Astrocyte (in vitro differentiated cells and primary cell): ENCODE measurements at regions not wholly inside any gene's neighbourhood (a gene's known extent, or its start where the extent isn't known, plus 50 kb on each side); places are given as distances from the start of the nearest gene placed in this dataset.
A peak's percentile ranks its signal among the peaks of the same experiment; 100 is the strongest.

ENCODE experiments used
- DNase-seq: peaks from one replicate; pipeline ENCODE4 v3.0.0-alpha.2; 2010; ENCODE audit warnings: low read depth
- FAIRE-seq: peaks from 2 replicates; lab custom pipeline; 2011; peaks lifted over from hg19 to GRCh38; lab: Jason Lieb, UNC
- H2AFZ ChIP-seq: 2 replicates; pipeline ENCODE4 v1.6.0; 2012; ENCODE audit warnings: low read depth, low read length, inconsistent platforms
- H3K27ac ChIP-seq: 2 replicates; pipeline ENCODE4 v1.5.1; 2011; ENCODE audit warnings: low read depth, low read length, inconsistent platforms
- H3K27me3 ChIP-seq: 2 replicates; pipeline ENCODE4 v1.6.0; 2011; ENCODE audit warnings: low read length, inconsistent platforms; ENCODE audit not compliant: insufficient read depth
- H3K36me3 ChIP-seq: 2 replicates; pipeline ENCODE4 v1.5.1; 2011; ENCODE audit warnings: low read length, inconsistent platforms; ENCODE audit not compliant: insufficient read depth
- H3K4me1 ChIP-seq: 2 replicates; pipeline ENCODE4 v1.5.1; 2011; ENCODE audit warnings: low read length, inconsistent platforms; ENCODE audit not compliant: insufficient read depth
- H3K4me2 ChIP-seq: 2 replicates; pipeline ENCODE4 v1.6.0; 2012; ENCODE audit warnings: low read length, inconsistent platforms
- H3K4me3 ChIP-seq: 2 replicates; pipeline ENCODE4 v1.5.1; 2011; ENCODE audit warnings: low read depth, mild to moderate bottlenecking, low read length, inconsistent platforms; ENCODE audit not compliant: insufficient read depth
- H3K79me2 ChIP-seq: 2 replicates; pipeline ENCODE4 v1.6.0; 2012; ENCODE audit warnings: mild to moderate bottlenecking, low read length, inconsistent platforms; ENCODE audit not compliant: insufficient read depth
- H3K9ac ChIP-seq: 2 replicates; pipeline ENCODE4 v1.6.0; 2012; ENCODE audit warnings: mild to moderate bottlenecking, low read length, inconsistent platforms
- H3K9me3 ChIP-seq: 2 replicates; pipeline ENCODE4 v1.5.1; 2012; ENCODE audit warnings: low read depth, mild to moderate bottlenecking, low read length, inconsistent platforms; ENCODE audit not compliant: insufficient read depth
- H4K20me1 ChIP-seq: 2 replicates; pipeline ENCODE4 v1.6.0; 2012; ENCODE audit warnings: low read length, inconsistent platforms; ENCODE audit not compliant: insufficient read depth
- H3K27ac Mint-ChIP-seq: one replicate; pipeline ENCODE4 v1.8.0; 2021; ENCODE audit warnings: mild to moderate bottlenecking, mixed read lengths; ENCODE audit not compliant: unreplicated experiment
- H3K27me3 Mint-ChIP-seq: one replicate; pipeline ENCODE4 v1.8.0; 2021; ENCODE audit warnings: low read depth, mixed read lengths; ENCODE audit not compliant: unreplicated experiment
- H3K36me3 Mint-ChIP-seq: one replicate; pipeline ENCODE4 v1.8.0; 2021; ENCODE audit warnings: low read depth, mixed read lengths; ENCODE audit not compliant: unreplicated experiment
- H3K4me1 Mint-ChIP-seq: one replicate; pipeline ENCODE4 v1.8.0; 2021; ENCODE audit warnings: low read depth, mixed read lengths; ENCODE audit not compliant: unreplicated experiment
- H3K4me3 Mint-ChIP-seq: one replicate; pipeline ENCODE4 v1.8.0; 2021; ENCODE audit warnings: mild to moderate bottlenecking, moderate library complexity, mixed read lengths; ENCODE audit not compliant: unreplicated experiment
- H3K9me3 Mint-ChIP-seq: one replicate; pipeline ENCODE4 v1.8.0; 2021; ENCODE audit warnings: mild to moderate bottlenecking, mixed read lengths; ENCODE audit not compliant: unreplicated experiment
- EZH2 ChIP-seq: IDR thresholded peaks from 2 replicates; pipeline ENCODE4 v1.6.1; 2012; ENCODE audit warnings: mild to moderate bottlenecking, low read length, inconsistent platforms; ENCODE audit not compliant: insufficient read depth
- TF ChIP-seq, protein P1 (sequence below): IDR thresholded peaks from 2 replicates; pipeline ENCODE4 v1.5.1; 2011; ENCODE audit warnings: low read depth, mild to moderate bottlenecking, inconsistent platforms, low read length, moderate library complexity; ENCODE audit not compliant: insufficient read depth

GRCh38 chr7:32319012-32319382 is 171.2 kb downstream of the LSM5 start:
- Histone ChIP-seq H3K9ac (no peak overlapping the region), H3K4me3 (no peak overlapping the region), H3K27me3 (peaks cover 8% of the 10 kb centered on the region), H3K9me3 (no peaks in the 10 kb centered on the region), H3K4me2 (peak overlapping the region; percentile 57), H4K20me1 (no peaks in the 10 kb centered on the region), H3K27ac (no peak overlapping the region), H3K79me2 (no peaks in the 10 kb centered on the region), H2AFZ (peak overlapping the region; percentile 41), H3K36me3 (no peaks in the 10 kb centered on the region), H3K4me1 (no peaks in the 10 kb centered on the region)
- Mint-ChIP-seq H3K36me3 (no peaks in the 10 kb centered on the region), H3K4me3 (no peak overlapping the region), H3K9me3 (no peaks in the 10 kb centered on the region), H3K27me3 (peaks cover 24% of the 10 kb centered on the region), H3K27ac (no peak overlapping the region), H3K4me1 (no peaks in the 10 kb centered on the region)
- no peak for FAIRE-seq
- TF ChIP-seq EZH2, result no peak
- TF ChIP-seq, protein P1, sequence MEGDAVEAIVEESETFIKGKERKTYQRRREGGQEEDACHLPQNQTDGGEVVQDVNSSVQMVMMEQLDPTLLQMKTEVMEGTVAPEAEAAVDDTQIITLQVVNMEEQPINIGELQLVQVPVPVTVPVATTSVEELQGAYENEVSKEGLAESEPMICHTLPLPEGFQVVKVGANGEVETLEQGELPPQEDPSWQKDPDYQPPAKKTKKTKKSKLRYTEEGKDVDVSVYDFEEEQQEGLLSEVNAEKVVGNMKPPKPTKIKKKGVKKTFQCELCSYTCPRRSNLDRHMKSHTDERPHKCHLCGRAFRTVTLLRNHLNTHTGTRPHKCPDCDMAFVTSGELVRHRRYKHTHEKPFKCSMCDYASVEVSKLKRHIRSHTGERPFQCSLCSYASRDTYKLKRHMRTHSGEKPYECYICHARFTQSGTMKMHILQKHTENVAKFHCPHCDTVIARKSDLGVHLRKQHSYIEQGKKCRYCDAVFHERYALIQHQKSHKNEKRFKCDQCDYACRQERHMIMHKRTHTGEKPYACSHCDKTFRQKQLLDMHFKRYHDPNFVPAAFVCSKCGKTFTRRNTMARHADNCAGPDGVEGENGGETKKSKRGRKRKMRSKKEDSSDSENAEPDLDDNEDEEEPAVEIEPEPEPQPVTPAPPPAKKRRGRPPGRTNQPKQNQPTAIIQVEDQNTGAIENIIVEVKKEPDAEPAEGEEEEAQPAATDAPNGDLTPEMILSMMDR, result no peak
- no peak for DNase-seq

- no peak for FAIRE-seq
- H4K20me1 ChIP-seq, result no peaks in the 10 kb centered on the region
These were observed 171.7 kb downstream of the LSM5 start for GRCh38 chr7:32318300-32319011.

More at GRCh38 chr7:32318300-32319011, 171.7 kb downstream of the LSM5 start:
- Histone ChIP-seq H2AFZ (peak overlapping the region; percentile 41), H3K36me3 (no peaks in the 10 kb centered on the region), H3K27me3 (peaks cover 8% of the 10 kb centered on the region), H3K4me3 (no peak overlapping the region), H3K4me2 (peak overlapping the region; percentile 57), H3K79me2 (no peaks in the 10 kb centered on the region), H3K9me3 (no peaks in the 10 kb centered on the region), H3K4me1 (no peaks in the 10 kb centered on the region), H3K27ac (no peak overlapping the region), H3K9ac (no peak overlapping the region)
- Mint-ChIP-seq H3K27me3 (peaks cover 23% of the 10 kb centered on the region), H3K9me3 (no peaks in the 10 kb centered on the region), H3K27ac (no peak overlapping the region), H3K4me1 (no peaks in the 10 kb centered on the region), H3K36me3 (no peaks in the 10 kb centered on the region), H3K4me3 (no peak overlapping the region)
- TF ChIP-seq, protein P1, result no peak
- no peak for TF ChIP-seq EZH2
- no peak for DNase-seq
